Pancreas (tissue), 10 donors: ENCODE measurements at regions not wholly inside any gene's neighbourhood (a gene's known extent, or its start where the extent isn't known, plus 50 kb on each side); places are given as distances from the start of the nearest gene placed in this dataset.
"Not testable (repeated sequence)": the region's sequence is repeated elsewhere in the genome, so short reads cannot be mapped to it uniquely, and the experiment has no call there.

Experiments
- ATAC-seq, 4 donors: fragments of 200-7000 bp; cut with Tn5 transposase; one replicate each; pipeline versions ENCODE4 v1.8.0 to v1.9.1; 2020; ENCODE audit warnings: mild to moderate bottlenecking in 4 of 4, moderate library complexity in 4 of 4
- DNase-seq, 6 donors: peaks; one replicate each; pipeline ENCODE4 v3.0.0-alpha.2; 2020
- FAIRE-seq: peaks from 2 replicates; lab custom pipeline; 2012; peaks lifted over from hg19 to GRCh38; lab: Jason Lieb, UNC
- H3K27ac ChIP-seq, 4 donors: fragments of 200-600 bp; sonication (generic); 1 replicate in 3 of 4; 2 replicates in 1 of 4; pipeline versions ENCODE4 v1.5.0 to v1.8.0; 2020
- H3K27me3 ChIP-seq, 4 donors: fragments of 200-600 bp; one replicate each; pipeline ENCODE4 v1.8.0; 2021
- H3K36me3 ChIP-seq, 3 donors: fragments of 200-600 bp; sonication (generic) in 1 of 3; one replicate each; pipeline versions ENCODE4 v1.5.0 to v1.8.0; 2020 to 2021
- H3K4me1 ChIP-seq, 3 donors: fragments of 200-600 bp; one replicate each; pipeline ENCODE4 v1.8.0; 2021
- H3K4me3 ChIP-seq, 4 donors: fragments of 200-600 bp; sonication (generic) in 2 of 4; one replicate each; pipeline versions ENCODE4 v1.5.0 to v1.8.0; 2020 to 2021
- H3K9me3 ChIP-seq, 4 donors: fragments of 200-600 bp; one replicate each; pipeline ENCODE4 v1.8.0; 2021
- CTCF ChIP-seq, 4 donors: fragments of 200-600 bp; sonication (generic) in 3 of 4; IDR thresholded peaks; one replicate each; pipeline versions ENCODE4 v1.5.0 to v1.8.0; 2021; ENCODE audit warnings: antibody characterized with exemption in 4 of 4
- WGBS, 2 donors: extraction: QIAGEN DNeasy Blood & Tissue Kit; methylation state at CpG; one replicate each; pipeline ENCODE4 v1.1.7; 2013; 5-methylcytosine and 5-hydroxymethylcytosine counted together
- intact Hi-C, 3 donors: fragments of 100-400 bp; cut with DNase I; formaldehyde crosslinking; loops; one replicate each; pipeline versions ENCODE4 v1.11.1 to v1.14.2; 2022
- donor health status: healthy with polysubstance abuse.
- donor health status: DM: no; HTN: no; CAD: no; lungs with moderate emphysema.
- donor health status: DM: no; HTN: no; CAD: no.
- donor health status: control.
- donor health status: control.
- donor health status: Bipolar disorder and iron deficiency.
- donor health status: DM: yes; HTN: yes; CAD: no.
- donor health status: DM: no; HTN: no; CAD: no.
- donor health status: DM: no; HTN: no; CAD: no.
- donor health status: DM: yes; HTN: yes; CAD: no.

DNA sequence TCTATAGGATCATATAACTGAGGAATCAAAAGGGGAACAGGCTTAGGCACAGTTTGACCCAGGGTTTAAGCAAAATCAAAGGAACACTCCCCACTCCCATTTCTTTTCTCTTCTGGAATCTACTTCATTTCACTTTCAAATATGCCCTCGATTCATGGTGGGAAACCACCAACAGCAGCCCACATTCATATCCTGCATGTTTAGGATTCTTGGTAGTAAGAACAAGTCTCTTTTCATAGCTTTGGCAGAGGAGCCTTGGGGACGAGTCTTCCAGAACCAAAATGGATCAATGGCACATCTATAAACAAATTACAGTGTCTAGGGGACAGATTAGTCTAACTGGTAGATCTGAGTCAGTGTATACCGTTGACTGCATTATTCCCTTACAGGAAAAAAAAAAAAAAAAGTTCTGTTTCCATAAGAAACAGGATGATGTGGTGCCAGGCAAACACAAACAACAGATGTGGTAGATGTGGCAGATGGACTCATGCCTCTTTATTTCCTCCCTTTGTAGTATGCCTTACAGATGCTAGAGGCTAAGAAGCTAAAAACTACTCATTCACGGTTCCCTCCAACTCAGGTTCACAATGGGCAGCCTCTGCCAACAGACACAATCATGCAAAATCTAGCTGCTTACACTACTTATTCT is 578.3 kb upstream of the ADAMTS9 start:
- Histone ChIP-seq H3K27ac (no peak overlapping the region), H3K9me3 (no peaks in the 10 kb centered on the region), H3K27me3 (no peaks in the 10 kb centered on the region), H3K36me3 (no peaks in the 10 kb centered on the region), H3K4me3 (no peak overlapping the region), H3K4me1 (no peaks in the 10 kb centered on the region)
- no peak for FAIRE-seq
- WGBS, 2 donors, result 60 to 71% methylated on average over 4 of the region's 4 CpGs
- no peak for DNase-seq
- no peak for TF ChIP-seq CTCF (IDR thresholded peaks at IDR 0.05)
- ATAC-seq, result no peak
- intact Hi-C loops, result no loop called here

DNA sequence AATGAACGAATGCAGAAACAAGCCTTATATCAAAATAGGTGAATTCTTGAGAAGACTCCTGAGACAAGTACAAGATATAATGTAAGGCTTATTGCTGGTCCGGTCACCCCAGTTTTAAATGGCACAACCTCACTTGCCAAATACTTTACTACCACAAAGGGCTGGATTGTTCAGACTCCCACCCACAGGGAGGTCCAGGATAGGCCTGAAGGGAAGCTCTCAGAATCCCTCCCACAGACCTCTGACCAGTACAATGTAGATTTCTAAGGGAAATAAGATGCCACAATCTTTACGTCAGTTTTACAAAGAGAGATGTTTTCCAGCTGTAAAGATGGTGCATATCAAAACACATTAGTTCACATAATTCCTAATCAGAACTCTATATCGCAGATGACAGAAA is 577.7 kb upstream of the ADAMTS9 start:
- Histone ChIP-seq H3K4me3 (no peak overlapping the region), H3K9me3 (no peaks in the 10 kb centered on the region), H3K36me3 (no peaks in the 10 kb centered on the region), H3K4me1 (no peaks in the 10 kb centered on the region), H3K27ac (no peak overlapping the region), H3K27me3 (no peaks in the 10 kb centered on the region)
- whole genome bisulfite sequencing, 2 donors, result 76 to 84% methylated on average over 4 of the region's 4 CpGs
- no peak for ATAC-seq
- intact Hi-C loops, result no loop called here
- no peak for DNase-seq
- no peak for FAIRE-seq
- TF ChIP-seq CTCF (IDR thresholded peaks at IDR 0.05), result no peak

GRCh38 chr3:65262548-65262947 is 574.7 kb upstream of the ADAMTS9 start:
- FAIRE-seq (no peak), DNase-seq (no peak), ATAC-seq (no peak)
- 83 to 86% methylated on average over 5 of the region's 5 CpGs for WGBS, 2 donors
- Histone ChIP-seq H3K27me3 (peaks cover 0 to 5% (median 0%) of the 10 kb centered on the region in 4 donors), H3K27ac (no peak overlapping the region), H3K36me3 (no peaks in the 10 kb centered on the region), H3K4me1 (no peaks in the 10 kb centered on the region), H3K4me3 (no peak overlapping the region), H3K9me3 (no peaks in the 10 kb centered on the region)
- intact Hi-C loops, result no loop called here
- no peak for TF ChIP-seq CTCF (IDR thresholded peaks at IDR 0.05)

GRCh38 chr3:65259946-65260345 is 572.1 kb upstream of the ADAMTS9 start:
- intact Hi-C loops, result no loop called here
- FAIRE-seq (no peak), ATAC-seq (no peak), DNase-seq (no peak)
- H3K4me3 ChIP-seq, result no peak overlapping the region
- WGBS, 2 donors, result 7 to 73% methylated on average over 1 of the region's 1 CpG
- no peaks in the 10 kb centered on the region for H3K9me3 ChIP-seq
- H3K27me3 ChIP-seq, result peaks cover 0 to 5% (median 0%) of the 10 kb centered on the region in 4 donors
- no peaks in the 10 kb centered on the region for H3K4me1 ChIP-seq
- H3K27ac ChIP-seq, result no peak overlapping the region
- no peaks in the 10 kb centered on the region for H3K36me3 ChIP-seq
- no peak for TF ChIP-seq CTCF (IDR thresholded peaks at IDR 0.05)

DNA sequence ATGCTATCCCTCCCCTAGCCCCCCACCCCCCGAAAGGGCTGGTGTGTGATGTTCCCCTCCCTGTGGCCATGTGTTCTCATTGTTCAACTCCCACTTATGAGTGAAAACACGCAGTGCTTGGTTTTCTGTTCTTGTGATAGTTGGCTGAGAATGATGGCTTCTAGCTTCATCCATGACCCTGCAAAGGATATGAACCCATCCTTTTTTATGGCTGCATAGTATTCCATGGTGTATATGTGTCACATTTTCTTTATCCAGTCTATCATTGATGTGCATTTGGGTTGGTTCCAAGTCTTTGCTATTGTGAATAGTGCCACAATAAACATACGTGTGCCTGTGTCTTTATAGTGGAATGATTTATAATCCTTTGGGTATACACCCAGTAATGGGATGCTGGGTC is 565.1 kb upstream of the ADAMTS9 start:
- intact Hi-C loops, ATAC-seq: not testable (repeated sequence)
- WGBS, 2 donors, result 78 to 79% methylated on average over 3 of the region's 3 CpGs

More for the DNA sequence above, 565.1 kb upstream of the ADAMTS9 start:
- DNase-seq, H3K9me3 ChIP-seq, H3K4me1 ChIP-seq, H3K4me3 ChIP-seq, FAIRE-seq, H3K27me3 ChIP-seq, H3K27ac ChIP-seq, H3K36me3 ChIP-seq: not testable (repeated sequence)
